Central memory CD8-positive, alpha-beta T cell (primary cell): ENCODE measurements at regions not wholly inside any gene's neighbourhood (a gene's known extent, or its start where the extent isn't known, plus 50 kb on each side); places are given as distances from the start of the nearest gene placed in this dataset.

Source experiments
- ATAC-seq: fragments of 150-1000 bp; cut with Tn5 transposase; replicated peaks from 2 replicates; pipeline ENCODE4 v1.10.0; 2022; ENCODE audit warnings: mild to moderate bottlenecking, moderate FRiP score, moderate number of reproducible peaks; ENCODE audit not compliant: poor library complexity, severe bottlenecking; ENCODE audit errors: extremely low read depth
- DNase-seq, 2 donors: peaks; one replicate each; pipeline ENCODE4 v3.0.0; 2021; ENCODE audit warnings: low spot score in 2 of 2
- H3K27ac Mint-ChIP-seq: one replicate; pipeline ENCODE4 v1.8.0; 2022; ENCODE audit warnings: low read depth, mild to moderate bottlenecking, moderate library complexity, mixed read lengths
- H3K27me3 Mint-ChIP-seq: one replicate; pipeline ENCODE4 v1.8.0; 2022; ENCODE audit warnings: mixed read lengths
- H3K36me3 Mint-ChIP-seq: one replicate; pipeline ENCODE4 v1.8.0; 2022; ENCODE audit warnings: mild to moderate bottlenecking, moderate library complexity, mixed read lengths; ENCODE audit not compliant: insufficient read depth
- H3K4me1 Mint-ChIP-seq: one replicate; pipeline ENCODE4 v1.8.0; 2022; ENCODE audit warnings: mixed read lengths
- H3K4me3 Mint-ChIP-seq: one replicate; pipeline ENCODE4 v1.8.0; 2022; ENCODE audit warnings: mild to moderate bottlenecking, moderate library complexity, mixed read lengths
- H3K9me3 Mint-ChIP-seq: one replicate; pipeline ENCODE4 v1.8.0; 2022; ENCODE audit warnings: mixed read lengths

DNA sequence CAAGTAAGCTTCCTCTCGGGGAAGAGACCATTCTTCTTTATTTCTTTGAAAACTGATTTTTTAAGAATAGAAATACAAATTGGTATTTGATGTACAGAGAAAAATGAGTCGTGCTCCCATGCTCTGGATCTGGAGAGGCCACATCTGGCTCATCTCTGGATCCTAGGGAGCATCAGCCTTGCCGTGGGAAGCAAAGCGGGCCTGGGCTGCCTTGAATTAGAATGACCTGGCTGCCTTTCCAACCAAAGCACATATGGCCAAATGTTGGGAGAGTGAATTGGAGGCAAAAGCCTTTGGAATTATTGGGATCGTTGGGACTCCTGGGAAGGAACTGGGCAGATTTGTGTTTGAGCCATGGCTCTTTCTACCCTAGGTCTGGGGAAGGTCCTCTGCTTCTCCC lies 80.0 kb downstream of the SLC25A47 start:
- Mint-ChIP-seq H3K27me3 (no peaks in the 10 kb centered on the region), H3K9me3 (no peaks in the 10 kb centered on the region), H3K36me3 (peaks cover 2% of the 10 kb centered on the region), H3K27ac (peak overlapping the region; percentile 25), H3K4me3 (no peak overlapping the region), H3K4me1 (peaks cover 63% of the 10 kb centered on the region)
- no peak for DNase-seq
- ATAC-seq: no peak

DNA sequence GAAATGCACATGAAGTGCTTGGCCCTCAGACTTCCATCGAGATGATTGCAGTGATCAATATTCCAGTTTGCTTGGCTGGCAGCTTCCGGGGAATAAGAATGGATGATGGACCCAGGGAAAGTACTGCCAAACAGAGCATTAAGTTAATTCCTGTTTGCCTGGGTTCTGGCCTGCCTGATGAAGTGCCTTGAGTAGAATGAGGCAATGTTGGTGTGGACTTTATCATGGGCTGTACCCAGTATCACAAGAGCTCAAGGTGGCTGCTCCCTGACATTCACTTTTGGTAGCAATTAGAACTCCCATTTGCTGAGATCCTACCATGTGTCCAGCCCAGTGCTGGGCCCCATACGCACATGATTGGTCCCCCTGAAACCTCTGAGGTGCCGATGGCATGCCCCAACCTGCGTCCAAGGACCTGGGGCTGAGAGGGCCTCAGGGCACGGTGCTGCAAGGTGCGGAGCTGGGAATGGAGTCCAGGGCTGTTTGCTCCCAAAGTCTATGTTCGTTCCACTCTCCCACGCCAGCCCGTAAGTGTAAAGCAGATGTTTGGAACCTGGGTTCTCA lies 80.7 kb downstream of the SLC25A47 start:
- peaks cover 64% of the 10 kb centered on the region for H3K4me1 Mint-ChIP-seq
- DNase-seq: no peak
- H3K27ac Mint-ChIP-seq: peak overlapping the region; percentile 78
- H3K4me3 Mint-ChIP-seq: no peak overlapping the region
- H3K9me3 Mint-ChIP-seq: no peaks in the 10 kb centered on the region
- no peak for ATAC-seq
- no peaks in the 10 kb centered on the region for H3K27me3 Mint-ChIP-seq
- H3K36me3 Mint-ChIP-seq: peaks cover 2% of the 10 kb centered on the region

DNA sequence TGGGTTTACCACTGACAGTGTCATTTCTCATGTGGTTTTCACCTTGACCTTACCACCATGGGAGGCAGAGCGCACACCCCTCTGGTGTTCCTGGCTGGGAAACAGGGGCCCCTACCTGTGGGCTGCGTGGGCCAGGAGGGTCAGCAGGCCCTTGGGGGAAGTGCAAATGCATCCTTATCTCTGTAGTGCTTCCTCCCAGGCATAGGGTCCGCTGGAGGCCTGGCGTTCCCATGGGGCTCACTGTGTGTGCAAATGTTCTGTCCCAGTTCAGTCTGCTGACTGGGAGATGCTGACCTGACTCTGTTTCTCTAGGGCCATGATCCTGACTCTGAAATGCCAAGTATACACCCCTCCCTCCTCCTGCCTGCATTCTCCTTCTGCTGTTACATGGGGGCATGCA lies 81.3 kb downstream of the SLC25A47 start:
- H3K4me3 Mint-ChIP-seq: no peak overlapping the region
- no peak for ATAC-seq
- DNase-seq: no peak
- peaks cover 58% of the 10 kb centered on the region for H3K4me1 Mint-ChIP-seq
- H3K9me3 Mint-ChIP-seq: no peaks in the 10 kb centered on the region
- H3K36me3 Mint-ChIP-seq: peaks cover 2% of the 10 kb centered on the region
- no peaks in the 10 kb centered on the region for H3K27me3 Mint-ChIP-seq
- H3K27ac Mint-ChIP-seq: peak overlapping the region; percentile 78

DNA sequence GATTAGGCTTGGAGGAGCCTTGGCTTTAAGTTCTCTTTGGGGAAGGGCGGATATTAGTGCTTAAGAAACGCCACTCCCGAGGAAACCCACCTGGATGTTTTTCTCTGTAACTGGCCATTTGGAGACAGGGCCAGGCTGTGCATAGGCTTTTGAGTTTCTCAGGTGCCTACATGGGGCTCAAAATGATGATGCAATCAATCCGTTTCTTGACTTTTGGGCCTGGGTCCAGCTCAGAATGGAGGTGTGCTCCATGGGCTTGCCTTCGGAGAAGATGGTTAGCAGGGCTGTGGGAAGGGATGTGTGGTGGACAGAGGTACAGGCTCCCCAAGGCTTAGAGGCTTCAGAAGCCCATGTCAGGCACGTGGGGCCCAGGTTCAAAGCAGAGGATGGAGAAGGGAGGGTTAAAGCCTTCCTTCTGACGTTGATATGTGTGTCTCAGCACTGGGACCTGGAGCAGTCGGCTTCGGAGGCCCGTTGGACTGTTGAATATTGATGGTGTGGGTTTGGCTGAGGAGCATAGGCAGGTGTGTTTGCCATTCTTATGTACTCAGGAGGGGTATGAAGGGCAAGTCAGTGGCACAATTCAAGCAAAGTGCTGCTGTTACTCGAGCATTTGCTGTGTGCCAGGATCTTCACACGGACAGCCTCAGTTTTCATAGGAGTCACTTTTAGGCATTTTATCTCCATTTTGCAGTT lies 82.8 kb downstream of the SLC25A47 start:
- Mint-ChIP-seq H3K4me1 (peaks cover 54% of the 10 kb centered on the region), H3K36me3 (peaks cover 4% of the 10 kb centered on the region), H3K27ac (peak overlapping the region; percentile 78), H3K9me3 (no peaks in the 10 kb centered on the region), H3K4me3 (peak overlapping the region; percentile 2), H3K27me3 (no peaks in the 10 kb centered on the region)
- no peak for ATAC-seq
- DNase-seq: no peak

DNA sequence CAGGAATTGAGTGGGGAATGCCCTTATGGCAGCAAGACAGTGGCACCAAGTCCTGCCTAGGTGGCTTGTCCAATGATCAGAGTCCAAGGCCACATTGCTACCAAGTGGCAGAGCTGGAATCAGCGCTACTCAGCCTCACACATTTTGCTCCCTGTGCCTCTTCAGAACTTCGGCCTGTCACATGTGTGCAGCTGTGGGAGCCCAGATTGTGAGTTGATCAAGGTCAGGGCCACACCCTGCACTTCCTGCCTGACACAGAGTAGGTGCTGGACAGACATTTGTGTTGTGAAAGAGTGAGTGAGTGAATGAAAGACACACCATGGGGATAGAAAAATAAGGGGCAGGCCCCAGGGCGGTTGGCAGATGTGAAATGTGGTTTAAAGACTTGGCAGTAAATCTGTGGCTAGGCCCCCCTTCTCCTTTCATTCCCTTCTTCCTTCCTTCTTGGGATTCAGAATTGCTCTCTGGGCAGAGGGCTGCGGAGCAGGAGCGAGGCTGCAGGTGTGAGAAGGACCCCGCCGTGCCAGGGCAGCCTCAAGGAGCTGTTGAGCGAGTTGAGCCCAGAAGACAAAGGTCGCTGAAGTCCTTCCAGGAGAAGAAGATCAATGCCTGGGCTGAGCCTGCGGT lies 83.5 kb downstream of the SLC25A47 start:
- Mint-ChIP-seq H3K27me3 (no peaks in the 10 kb centered on the region), H3K4me3 (peak overlapping the region; percentile 2), H3K4me1 (peaks cover 48% of the 10 kb centered on the region), H3K36me3 (peaks cover 4% of the 10 kb centered on the region), H3K9me3 (no peaks in the 10 kb centered on the region), H3K27ac (peak overlapping the region; percentile 78)
- ATAC-seq (peak; percentile 72), DNase-seq (peak in 1 of 2 donors; percentile 18)

DNA sequence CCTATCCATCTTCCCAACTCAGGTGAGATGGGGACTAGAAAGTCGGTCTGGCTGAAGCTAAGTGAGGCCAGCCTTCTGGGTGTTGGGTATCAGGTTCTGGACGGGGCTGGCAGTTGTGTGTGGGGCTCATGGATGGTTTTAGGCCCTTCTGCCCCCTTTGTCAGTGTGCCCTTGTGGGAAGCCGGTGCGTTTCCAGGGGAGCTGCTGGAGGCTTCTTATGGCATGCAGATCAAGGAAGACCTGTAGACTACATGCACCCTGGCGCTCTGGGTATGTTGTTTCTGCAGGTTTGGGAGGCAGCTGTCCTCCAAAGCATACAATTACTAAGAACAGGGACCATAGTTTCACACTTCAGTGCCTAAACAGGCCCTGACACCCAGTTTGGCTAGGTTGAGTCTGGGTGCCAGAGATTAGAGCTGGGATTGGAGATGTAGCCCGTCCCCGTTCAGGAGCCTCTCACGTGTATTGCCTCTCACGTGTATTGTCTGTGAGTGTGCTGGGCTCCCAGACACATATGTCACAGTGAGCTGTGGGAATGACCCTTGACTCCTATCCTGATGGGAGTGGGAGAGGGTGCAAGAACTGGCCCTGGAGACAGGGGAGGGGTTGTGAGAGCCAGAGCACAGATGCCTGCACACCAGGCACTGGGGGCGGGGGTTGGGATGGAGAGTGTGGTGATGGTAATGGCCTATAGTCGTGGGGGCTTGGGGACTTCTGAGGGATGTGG lies 84.4 kb downstream of the SLC25A47 start:
- Mint-ChIP-seq H3K4me1 (peaks cover 45% of the 10 kb centered on the region), H3K36me3 (peaks cover 4% of the 10 kb centered on the region), H3K27ac (peak overlapping the region; percentile 78), H3K9me3 (no peaks in the 10 kb centered on the region), H3K27me3 (no peaks in the 10 kb centered on the region), H3K4me3 (no peak overlapping the region)
- ATAC-seq: no peak
- DNase-seq: no peak

DNA sequence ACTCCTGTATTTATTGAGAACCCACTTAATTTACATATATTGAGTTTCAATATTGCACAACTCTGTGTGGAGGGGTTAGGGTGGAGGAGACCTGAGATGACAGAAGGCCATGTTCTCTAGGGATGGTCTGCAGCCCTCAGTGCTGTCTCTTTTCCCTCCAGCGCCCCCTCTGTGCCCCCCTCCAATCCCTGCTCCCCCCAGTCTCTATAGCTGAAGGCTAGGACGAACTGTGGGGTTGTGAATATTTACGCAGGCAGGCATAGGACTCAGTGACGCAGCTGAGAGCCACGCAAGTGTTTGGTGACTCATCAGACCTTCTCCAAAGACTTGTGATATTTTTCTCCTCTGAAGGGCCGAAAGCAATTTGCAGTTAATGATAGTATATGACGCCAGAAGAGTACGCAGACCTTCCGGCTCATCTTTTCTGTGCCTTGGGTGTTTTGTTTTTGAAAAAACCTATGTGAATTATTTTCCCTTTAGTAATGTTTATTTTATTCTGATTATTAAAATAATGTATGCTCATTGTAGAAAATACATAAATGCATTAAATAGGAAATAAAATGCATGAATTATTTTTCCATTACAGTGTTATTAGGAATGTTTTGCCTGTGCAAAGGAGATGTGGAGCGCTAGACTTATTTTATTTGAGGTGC lies 85.3 kb downstream of the SLC25A47 start:
- H3K36me3 Mint-ChIP-seq: peaks cover 4% of the 10 kb centered on the region
- H3K4me3 Mint-ChIP-seq: no peak overlapping the region
- H3K27me3 Mint-ChIP-seq: no peaks in the 10 kb centered on the region
- no peaks in the 10 kb centered on the region for H3K9me3 Mint-ChIP-seq
- peak overlapping the region; percentile 78 for H3K27ac Mint-ChIP-seq
- DNase-seq (peak in 1 of 2 donors; percentile 35), ATAC-seq (peak; percentile 83)
- H3K4me1 Mint-ChIP-seq: peaks cover 41% of the 10 kb centered on the region

DNA sequence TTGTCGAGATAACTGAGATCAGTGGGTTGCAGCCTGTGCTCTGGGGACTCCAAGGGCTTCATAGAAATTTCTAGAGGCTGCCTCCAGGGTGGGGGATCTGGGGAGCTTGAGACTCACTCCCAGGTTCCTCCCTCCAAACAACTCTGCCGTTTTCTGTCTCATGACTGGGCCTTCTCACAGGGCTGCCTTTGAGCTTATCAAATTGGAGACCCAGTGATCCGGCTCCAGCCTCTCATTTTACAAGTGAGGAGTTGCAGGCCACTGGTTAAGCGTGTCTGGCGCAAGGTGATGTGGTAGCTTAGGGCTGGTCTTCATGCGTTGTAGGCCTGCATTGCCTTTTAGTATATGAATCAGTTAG lies 85.8 kb downstream of the SLC25A47 start:
- H3K4me1 Mint-ChIP-seq: peaks cover 37% of the 10 kb centered on the region

DNA sequence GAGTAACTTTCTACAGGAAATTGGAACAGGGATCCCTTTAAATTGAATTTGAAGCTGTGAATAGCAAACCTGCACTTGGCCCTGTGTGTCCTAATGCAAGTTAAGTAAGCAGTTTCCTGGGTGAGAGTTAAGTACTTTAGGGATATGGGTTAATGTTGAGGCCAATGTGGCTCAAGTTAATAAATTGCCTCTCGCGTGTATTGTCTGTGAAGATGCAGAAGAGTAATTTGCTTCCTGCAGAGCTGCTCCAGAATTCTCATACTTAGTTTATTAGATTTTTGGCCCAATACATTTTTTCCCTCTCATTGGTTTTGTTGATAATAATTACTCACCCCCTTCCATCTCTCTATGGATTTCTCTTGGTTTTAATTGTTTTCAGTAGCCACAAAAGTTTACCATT lies 86.5 kb downstream of the SLC25A47 start:
- no peak overlapping the region for H3K4me3 Mint-ChIP-seq
- no peak for ATAC-seq
- H3K27ac Mint-ChIP-seq: no peak overlapping the region
- peaks cover 33% of the 10 kb centered on the region for H3K4me1 Mint-ChIP-seq
- peaks cover 4% of the 10 kb centered on the region for H3K36me3 Mint-ChIP-seq
- H3K27me3 Mint-ChIP-seq: no peaks in the 10 kb centered on the region
- no peak for DNase-seq
- H3K9me3 Mint-ChIP-seq: no peaks in the 10 kb centered on the region

More for the DNA sequence above, 85.8 kb downstream of the SLC25A47 start:
- no peak overlapping the region for H3K4me3 Mint-ChIP-seq
- H3K9me3 Mint-ChIP-seq: no peaks in the 10 kb centered on the region
- peak overlapping the region; percentile 78 for H3K27ac Mint-ChIP-seq
- DNase-seq: no peak
- ATAC-seq: no peak
- no peaks in the 10 kb centered on the region for H3K27me3 Mint-ChIP-seq
- peaks cover 4% of the 10 kb centered on the region for H3K36me3 Mint-ChIP-seq

DNA sequence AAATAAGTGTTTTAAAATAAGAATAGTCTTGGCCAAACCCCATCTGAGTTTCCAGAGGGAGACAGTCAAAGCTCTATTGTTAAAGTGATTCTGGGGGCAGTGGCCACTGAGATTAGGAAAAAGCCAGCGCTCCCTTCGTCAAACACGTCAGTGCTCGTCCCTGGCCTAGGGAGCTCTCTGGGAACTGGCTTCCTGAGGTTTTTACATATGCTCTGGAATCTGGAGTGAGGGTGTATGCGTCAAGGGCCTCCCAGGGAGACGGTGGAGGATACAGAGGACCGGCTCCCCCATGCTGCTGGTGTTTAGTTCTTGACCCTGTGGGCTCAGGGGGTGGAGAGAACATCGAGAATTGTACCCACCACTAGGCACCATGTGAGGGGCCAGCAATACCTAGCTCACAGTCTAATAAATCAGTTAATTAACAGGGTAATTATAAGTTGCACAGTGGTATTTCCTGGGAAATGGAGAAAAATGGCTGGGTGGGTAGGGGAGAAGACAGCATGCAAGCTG lies 87.0 kb downstream of the SLC25A47 start:
- DNase-seq (no peak), ATAC-seq (no peak)
- Mint-ChIP-seq H3K27me3 (no peaks in the 10 kb centered on the region), H3K27ac (no peak overlapping the region), H3K36me3 (peaks cover 4% of the 10 kb centered on the region), H3K9me3 (no peaks in the 10 kb centered on the region), H3K4me3 (no peak overlapping the region), H3K4me1 (peaks cover 28% of the 10 kb centered on the region)

DNA sequence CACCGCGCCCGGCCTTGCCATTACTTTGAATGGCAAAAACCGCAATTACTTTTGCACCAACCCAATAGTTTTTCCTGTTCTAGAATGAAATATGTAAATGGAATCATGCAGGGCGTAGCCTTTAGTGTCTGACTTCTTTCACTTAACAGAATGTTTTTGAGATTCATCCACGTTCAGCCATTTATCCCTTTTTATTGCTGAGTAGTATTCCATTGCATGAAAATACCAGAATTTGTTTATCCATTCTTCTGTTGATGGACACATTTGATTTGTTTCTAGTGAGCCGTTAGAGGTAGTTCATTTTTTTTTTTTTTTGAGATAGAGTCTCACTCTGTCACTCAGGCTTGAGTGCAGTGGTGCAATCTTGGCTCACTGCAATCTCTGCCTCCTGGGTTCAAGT lies 90.6 kb downstream of the SLC25A47 start:
- Mint-ChIP-seq H3K4me3 (no peak overlapping the region), H3K27me3 (no peaks in the 10 kb centered on the region), H3K27ac (no peak overlapping the region), H3K4me1 (no peaks in the 10 kb centered on the region), H3K9me3 (no peaks in the 10 kb centered on the region), H3K36me3 (peaks cover 3% of the 10 kb centered on the region)
- ATAC-seq: no peak
- DNase-seq: no peak

DNA sequence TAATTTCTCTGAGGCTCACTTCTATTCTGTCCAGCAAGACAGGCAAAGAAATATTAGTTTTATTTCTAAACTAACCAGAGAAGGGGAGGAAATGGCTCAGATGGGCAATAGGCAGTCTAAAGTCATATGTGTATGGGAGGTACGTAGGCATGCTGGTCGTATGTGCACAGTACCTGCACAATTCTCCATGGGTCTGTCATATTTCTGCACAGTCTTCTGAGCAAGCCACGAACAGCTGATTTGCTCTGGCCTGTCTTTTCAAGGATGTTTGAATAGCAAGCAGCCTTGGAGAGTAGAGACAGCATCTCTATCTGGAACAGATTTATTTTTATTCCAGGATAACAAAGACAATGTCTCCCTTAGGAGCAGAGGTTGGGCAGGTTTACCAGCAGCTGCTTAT lies 92.1 kb downstream of the SLC25A47 start:
- ATAC-seq: no peak
- Mint-ChIP-seq H3K4me1 (no peaks in the 10 kb centered on the region), H3K36me3 (peaks cover 2% of the 10 kb centered on the region), H3K27me3 (no peaks in the 10 kb centered on the region), H3K9me3 (no peaks in the 10 kb centered on the region), H3K4me3 (no peak overlapping the region), H3K27ac (no peak overlapping the region)
- DNase-seq: no peak
